GM21526 (cell line): ENCODE measurements at regions not wholly inside any gene's neighbourhood (a gene's known extent, or its start where the extent isn't known, plus 50 kb on each side); places are given as distances from the start of the nearest gene placed in this dataset.
"Not testable (repeated sequence)": the region's sequence is repeated elsewhere in the genome, so short reads cannot be mapped to it uniquely, and the experiment has no call there.

Source experiments
- ATAC-seq: cut with Tn5 transposase; IDR thresholded peaks from one replicate; pipeline ENCODE4 v1.9.1; 2021; ENCODE audit warnings: moderate library complexity; ENCODE audit not compliant: unreplicated experiment, low FRiP score

DNA sequence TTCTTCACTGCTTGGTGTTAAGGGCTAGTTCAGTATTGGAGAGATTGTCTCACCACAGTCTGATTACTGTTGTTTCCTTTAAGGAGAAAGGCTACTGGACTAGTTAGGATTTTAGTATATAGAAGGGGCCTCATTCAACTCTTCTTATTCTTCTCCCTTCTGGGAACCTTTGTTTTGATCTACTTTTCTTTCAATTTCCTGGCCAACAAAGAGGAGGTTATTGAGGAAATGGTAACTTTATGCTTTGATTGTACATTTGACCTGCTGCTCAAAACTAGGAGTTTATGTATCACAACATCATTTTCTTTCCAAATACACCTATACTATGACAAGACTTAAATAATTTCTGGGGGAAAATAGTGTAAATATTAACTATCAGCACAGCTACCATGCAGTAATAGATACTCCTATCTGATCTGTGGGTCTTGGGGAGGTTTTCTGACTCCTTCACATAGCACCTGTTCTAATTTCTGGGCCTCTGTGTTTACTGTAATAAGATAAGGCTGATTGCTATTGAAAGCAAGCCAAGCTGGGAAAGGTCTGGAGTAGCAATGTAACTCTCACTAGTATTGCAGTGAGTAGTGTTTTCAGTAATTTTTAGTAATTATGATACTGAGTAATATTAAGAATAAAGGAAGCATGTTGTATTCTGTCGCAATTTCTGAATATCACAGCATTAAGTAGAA, 395.3 kb downstream of the NUP35 start:
- no peak for ATAC-seq

DNA sequence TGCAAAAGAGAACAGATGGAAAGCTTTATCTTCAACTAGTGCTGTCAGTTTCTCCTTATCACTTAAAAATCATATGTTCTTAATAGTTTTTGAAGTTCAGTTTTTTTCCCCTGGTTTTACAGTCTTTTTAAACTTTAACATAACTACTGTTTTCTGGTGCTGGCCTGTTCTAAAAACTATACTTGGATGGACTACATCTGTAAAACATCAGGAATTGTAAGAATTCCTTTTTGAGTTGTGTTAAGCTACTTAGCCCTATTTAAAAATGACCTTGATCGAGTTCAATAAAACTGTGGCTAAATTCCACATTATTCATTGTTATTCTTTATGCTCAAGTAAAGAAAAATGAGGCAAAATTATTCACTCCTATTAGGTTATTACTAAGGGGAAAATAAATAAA, 397.7 kb downstream of the NUP35 start:
- ATAC-seq: no peak

DNA sequence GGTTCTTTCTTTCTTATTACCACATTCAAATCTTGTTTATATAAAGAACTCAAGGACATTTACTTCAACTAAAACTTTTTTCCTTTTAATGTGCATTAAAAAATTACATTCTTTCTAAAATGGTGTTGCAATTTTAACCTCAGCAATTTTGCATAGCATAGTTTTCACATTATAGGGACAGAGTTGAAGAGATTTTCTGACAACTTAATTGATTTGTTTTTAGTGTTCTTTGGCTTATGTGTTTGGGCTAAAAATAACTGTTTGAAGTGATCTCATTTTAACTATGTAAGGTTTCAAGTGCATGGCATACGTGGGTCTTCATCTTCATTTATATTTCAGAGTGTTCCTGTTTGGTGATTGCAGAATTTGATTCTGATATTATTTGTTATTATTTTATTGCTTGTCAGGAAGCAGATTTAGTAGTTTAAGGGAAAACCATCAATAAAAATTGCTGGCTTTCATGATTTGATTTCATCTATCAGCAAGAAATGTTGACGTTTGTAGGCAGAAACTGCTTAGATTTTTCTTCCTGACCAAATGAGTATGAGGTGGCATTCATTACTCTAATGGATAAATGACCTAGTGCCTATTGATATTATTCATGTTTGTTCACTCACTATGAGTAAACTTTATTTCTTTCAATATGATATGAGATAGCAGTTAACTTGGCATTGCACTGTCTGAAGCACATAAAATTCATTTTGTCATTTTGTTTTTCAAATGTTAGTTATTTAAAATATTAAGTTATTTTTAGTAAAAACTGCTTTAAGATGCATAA, 398.4 kb downstream of the NUP35 start:
- no peak for ATAC-seq

DNA sequence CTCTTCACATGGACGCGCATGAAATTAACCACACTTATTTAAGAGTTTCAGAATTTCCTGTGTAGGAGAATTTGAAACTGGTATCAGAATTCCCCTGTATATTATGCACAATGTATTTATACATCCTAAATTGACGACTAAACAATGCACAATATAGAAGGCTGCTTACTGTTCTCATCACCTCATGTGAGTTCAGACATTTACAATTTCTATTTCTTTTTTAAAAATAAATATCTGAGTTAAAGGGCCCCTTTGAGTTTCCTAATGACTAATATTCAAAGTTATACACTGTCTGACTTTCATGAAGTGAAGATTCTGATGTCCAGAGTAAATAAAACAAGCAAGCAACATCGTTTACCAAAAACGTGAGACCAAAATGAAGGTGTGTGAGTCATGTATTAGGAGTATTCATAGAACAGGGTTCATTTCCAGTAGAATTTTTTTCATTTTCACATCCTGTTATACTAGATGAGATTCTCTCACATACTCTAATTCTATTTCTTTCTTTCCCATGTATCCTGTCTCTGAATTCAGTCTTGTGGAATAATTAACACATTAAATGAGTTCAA, 406.2 kb downstream of the NUP35 start:
- ATAC-seq: peak; percentile 86

DNA sequence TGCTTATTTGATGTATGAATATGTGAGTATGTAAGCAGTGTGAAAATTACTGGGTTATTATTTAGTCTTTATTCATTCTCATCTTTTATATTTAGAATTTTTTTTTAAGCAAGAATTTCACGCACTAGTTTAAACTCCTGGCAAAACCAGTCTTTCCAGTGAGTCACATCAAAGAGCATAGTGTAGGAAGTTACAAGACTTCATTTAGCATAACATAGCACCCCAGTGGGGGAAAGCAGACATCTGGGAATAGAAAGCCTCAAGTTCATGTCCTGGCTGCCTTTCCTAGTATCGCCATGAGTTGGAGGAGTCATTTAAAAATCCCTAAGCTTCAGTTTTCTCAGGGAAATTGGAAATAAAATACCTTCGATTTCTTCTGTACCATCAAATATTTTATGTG, 408.3 kb downstream of the NUP35 start:
- ATAC-seq: no peak

DNA sequence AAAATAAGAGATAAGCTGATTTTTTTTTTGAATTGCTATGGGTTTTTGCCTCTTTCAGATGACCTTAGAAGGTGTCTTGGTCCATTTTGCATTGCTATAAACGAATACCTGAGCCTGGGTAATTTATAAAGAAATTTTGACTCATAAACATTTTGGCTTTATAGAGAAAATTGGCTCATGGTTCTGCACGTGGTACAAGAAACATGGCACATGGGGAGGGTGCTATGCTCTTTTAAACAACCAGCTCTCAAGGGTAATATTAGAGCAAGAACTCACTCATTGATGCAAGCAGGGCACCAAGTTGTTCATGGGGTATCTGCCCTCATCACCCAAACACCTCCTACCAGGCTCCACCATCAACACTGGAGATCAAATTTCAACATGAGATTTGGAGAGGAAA, 408.8 kb downstream of the NUP35 start:
- ATAC-seq: no peak

DNA sequence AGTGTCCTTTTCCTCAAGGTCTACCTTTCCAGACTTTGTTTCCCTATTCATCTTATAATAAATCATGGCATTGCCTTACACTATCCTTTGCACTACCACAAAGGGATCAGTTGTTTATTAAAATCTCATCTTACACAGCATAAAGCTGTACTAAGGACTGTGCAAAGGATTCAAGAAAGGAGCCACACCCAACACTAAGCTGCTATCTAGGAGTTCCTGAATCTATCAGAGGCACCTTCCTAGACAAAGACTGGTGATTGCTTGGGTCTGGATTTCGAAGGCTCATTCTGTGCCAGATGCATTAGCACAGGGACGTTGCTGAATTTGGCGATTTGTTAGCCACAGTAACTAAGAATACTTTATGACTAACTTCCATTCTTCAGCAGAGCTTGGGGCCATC, 412.0 kb downstream of the NUP35 start:
- ATAC-seq: no peak

DNA sequence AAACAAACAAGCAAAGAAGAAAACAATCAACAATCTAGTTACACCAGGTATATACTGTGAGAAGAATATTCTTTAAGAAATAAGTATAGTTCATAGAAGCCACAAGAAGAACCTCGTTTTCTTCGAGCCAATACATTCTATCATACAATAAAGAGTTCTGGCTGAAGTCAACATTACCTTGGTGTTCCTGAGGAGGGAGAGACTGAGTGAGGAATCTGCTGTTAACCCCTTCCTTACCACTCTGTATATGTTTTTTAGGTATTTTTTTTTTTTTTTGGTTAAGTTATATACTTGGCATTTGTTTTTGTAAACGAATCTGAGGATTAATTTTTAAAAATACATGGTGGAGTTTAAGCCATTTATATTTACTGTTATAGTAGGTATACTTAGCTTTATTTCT, 412.5 kb downstream of the NUP35 start:
- ATAC-seq: no peak

DNA sequence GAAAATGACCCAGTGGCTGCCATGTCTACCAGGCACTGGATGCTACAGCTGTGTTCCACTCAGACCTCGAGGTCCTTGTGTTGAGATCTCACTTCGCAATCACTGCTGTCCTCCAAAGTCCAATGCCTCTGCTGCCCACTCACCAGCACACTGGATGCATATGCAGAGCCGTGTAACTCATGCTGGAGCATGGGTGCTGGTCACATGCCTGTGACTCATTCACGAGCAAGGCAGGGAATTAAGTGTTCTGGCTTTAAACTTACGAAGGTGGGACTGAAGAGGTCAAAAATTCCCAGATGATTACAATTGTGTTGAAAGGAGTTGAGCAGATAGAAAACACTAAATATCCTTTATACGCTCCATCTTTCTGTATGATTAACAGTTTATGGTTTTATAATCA, 417.5 kb downstream of the NUP35 start:
- no peak for ATAC-seq

DNA sequence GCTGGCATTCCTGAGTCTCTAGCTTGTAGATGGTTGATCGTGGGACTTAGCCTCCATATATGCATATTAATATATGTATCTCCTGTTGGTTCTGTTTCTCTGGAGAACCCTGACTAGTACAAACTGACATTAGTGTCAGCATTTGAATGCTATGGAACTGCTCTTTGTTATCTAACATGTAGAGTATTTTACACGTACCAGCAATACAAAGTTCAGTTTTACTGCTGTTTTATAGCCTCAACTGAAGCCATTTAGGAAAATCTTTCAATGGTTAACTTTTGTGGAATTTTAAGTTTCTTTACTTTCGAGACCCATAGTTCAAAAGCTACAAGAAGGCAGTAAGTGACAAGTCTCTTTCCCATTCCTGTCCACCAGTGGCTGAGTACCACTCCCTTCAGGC, 418.4 kb downstream of the NUP35 start:
- ATAC-seq: no peak

DNA sequence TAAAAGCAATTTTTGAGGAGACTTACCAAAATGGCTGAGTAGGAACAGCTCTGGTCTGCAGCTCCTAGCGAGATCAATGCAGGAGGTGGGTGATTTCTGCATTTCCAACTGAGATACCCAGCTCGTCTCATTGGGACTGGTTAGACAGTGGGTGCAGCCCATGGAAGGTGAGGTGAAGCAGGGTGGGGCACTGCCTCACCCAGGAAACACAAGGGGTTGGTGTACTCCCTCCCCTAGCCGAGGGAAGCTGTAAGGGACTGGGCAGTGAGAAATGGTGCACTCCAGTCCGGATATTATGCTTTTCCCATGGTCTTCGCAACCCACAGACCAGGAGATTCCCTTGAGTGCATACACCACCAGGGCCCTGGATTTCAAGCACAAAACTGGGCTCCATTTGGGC, 419.0 kb downstream of the NUP35 start:
- ATAC-seq: no peak

DNA sequence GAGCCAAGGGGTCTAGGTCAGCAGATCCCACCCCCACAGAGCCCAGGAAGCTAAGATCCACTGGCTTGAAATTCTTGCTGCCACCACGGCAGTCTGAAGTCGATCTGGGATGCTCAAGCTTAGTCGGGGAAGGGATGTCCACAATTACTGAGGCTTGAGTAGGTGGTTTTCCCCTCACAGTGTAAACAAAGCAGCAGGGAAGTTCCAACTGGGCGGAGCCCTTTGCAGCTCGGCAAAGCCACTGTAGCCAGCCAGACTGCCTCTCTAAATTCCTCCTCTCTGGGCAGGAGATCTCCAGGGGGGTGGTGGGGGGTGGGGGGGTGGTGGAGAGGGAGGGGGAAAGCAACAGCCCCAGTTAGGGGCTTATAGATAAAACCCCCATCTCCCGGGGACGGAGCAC, 419.5 kb downstream of the NUP35 start:
- ATAC-seq: no peak

DNA sequence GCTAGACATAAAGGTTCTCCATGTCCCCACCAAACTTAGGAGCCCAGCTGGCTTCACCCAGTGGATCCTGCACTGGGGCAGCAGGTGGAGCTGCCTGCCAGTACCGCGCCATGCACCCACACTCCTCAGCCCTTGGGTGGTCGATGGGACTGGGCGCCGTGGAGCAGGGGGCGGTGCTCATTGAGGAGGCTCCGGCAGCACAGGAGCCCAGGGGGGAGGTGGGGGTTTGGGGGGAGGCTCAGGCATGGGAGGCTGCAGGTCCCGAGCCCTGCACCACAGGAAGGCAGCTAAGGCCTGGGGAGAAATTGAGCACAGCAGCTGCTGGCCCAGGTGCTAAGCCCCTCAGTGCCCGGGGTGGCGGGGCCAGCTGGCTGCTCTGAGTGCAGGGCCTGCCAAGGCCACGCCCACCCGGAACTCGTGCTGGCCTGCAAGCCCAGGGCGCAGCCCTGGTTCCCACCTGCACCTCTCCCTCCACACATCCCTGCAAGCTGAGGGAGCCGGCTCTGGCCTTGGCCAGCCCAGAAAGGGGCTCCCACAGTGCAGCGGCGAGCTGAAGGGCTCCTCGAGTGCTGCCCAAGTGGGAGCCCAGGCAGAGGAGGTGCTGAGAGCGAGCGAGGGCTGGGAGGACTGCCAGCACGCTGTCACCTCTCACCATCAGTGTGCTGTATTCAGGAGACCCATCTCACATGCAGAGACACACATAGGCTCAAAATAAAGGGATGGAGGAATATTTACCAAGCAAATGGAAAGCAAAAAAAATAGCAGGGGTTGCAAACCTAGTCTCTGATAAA, 422.5 kb downstream of the NUP35 start:
- ATAC-seq: not testable (repeated sequence)

DNA sequence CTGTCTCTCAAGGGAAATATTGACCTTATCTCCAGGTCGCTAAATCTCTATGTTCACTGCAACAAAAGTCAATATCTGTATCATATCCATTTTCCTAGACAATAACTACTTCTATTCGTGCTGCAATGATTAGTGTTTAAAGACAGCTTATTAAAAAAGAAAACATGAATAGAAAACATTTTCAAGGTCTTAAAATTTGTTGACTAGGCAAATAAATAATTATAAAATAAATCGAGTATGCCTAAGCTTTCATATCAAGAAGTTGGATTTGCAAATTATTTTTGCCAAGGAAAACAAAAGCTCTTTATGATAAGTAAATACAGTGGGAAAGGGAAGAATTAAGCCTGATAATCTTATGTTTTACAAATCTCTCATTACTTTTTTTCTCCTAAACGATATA, 428.5 kb downstream of the NUP35 start:
- ATAC-seq: no peak

DNA sequence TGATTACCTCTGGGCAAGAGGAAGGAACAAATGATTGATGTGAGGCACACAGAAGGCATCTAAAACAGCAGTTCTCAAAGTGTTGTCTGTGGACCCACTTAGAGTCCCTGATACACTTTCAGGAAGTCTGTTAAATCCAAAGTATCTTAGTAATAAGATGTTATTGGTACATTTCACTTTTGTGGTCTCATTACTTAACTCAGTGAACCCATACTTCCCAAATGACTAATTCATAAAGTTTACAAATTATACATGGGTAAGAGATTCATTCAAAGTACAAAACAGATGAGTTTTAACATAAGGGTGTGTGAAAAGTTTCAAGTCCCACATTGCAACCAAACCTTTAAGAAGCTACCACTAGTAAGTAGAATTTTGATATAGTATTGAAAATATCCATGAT, 440.5 kb downstream of the NUP35 start:
- no peak for ATAC-seq

DNA sequence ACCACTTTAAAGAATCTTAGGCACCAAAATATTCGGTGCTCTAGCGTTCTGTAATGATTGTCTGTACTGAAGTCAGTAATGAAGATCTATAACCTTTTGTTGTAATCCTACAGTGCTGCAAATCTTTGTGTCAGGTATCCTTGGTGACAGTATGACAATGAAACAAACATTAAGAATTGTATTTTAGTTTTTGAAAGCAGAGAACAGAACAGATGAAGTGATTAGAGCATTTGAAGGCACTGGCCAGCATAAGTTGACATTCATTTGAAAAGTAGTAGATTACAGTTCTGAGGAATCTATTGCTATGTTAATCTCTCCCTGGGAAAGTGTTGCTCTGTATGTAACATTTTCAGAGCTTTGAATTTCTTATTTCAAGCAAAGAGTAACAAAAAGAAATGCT, 451.2 kb downstream of the NUP35 start:
- ATAC-seq: no peak

DNA sequence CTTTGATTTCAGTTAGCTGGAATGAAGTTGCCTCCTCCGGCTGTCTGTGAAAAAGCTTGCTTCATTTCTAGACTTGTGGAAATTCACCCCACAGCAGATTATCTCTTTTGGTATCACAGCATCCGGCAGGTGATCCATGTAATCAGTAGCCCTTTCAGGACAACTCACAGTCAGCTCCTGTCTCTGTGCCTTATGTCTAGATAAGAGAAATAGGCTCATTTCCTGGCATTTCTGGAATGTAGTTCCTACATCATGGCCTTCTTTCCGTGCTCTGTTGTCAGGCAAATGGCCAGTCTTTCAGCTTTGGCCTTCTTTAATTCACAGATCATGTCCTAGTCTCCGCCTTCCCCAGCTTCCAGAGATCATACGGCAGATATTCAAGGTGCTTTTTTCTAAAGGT, 455.4 kb downstream of the NUP35 start:
- no peak for ATAC-seq

DNA sequence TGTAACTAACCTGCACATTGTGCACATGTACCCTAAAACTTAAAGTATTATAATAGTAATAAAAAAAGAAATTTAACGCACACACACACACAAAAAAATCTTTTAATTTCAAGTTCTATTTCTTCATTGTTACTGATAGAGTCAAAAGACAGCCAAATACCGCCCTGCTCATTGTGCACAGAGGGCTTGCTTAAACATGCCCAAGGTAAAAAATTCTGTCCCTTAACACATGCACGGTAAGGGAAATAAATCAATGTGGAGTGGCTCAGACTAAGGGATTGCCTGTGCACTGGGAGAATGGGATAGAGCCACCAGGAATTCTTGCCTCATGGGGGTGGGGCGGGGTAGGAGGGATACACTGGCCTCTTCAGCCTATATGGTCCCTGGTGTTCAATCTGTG, 468.0 kb downstream of the NUP35 start:
- ATAC-seq: no peak

DNA sequence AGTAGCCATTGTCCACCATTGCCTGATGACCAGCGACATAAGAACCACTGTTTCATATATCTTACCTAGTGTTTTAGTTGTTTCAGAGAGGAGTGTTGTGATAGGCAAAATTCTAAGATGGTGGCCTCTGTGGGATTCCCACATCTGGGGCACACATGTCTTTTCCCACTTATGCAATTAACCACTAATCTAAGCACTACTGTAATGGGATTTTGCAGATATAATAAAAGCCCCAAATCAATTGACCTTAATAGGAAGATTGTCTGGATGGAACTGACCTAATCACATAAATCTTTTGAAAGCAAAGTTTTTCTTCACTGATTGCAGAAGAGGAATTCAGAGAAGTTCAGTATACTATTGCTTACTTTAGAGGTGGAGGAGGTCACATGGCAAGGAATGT, 469.9 kb downstream of the NUP35 start:
- no peak for ATAC-seq

DNA sequence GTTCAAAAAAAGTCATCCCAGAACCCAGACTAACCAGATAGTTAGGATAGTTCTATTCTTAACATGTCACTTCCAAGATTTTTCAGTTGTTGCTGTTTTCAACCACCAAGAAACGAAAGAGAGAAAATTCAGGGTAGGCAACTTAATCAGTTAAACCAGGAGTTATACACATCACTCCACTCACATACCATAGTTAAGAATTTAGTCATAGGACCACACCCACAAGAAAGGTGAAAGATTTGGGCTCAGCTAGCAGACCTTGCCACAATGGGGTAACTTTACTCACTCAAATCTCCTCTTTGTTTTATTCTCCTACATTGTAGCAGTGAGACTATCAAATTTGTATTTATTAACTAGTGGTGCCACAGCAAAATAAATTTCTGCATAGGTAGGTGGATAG, 473.6 kb downstream of the NUP35 start:
- no peak for ATAC-seq

DNA sequence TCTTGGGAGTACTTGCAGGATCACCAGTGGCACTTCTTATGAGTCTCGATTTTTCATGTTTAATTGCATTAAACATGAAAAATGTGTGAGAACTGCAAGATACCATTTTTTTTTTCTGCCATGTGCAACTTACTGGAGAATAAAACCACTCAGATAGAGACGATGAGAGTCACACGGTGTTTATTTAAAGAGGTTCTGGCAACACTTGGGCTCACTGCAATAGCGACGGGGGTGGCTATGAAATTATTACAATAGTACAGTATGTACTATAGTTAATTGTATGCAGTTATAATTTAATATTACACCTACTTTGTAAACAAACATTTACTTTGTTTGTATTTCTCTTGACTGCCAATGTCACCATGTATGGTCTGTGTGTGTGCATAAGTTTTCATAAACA, 479.8 kb downstream of the NUP35 start:
- no peak for ATAC-seq
